A673 (cell line): ENCODE measurements at regions not wholly inside any gene's neighbourhood (a gene's known extent, or its start where the extent isn't known, plus 50 kb on each side); places are given as distances from the start of the nearest gene placed in this dataset.

Source experiments
- BruUV-seq: library from RNA; stranded (reverse); fragments of 400-500 nt; replicated peaks from 2 replicates; lab custom pipeline; 2021; lab: Mats Ljungman, UMichigan
- CTCF ChIA-PET: fragments of 300-600 bp; sonication (Branson Sonifier 250); formaldehyde crosslinking; loops from one replicate; lab custom pipeline; 2022; ENCODE audit warnings: antibody characterized with exemption; lab: Charles Lee
- POLR2A ChIA-PET: fragments of 300-600 bp; sonication (Branson Sonifier 250); formaldehyde crosslinking; loops from one replicate; lab custom pipeline; 2022; ENCODE audit warnings: antibody characterized with exemption; ENCODE audit not compliant: low non-redundant PET; lab: Charles Lee
- DNase-seq: peaks from one replicate; pipeline ENCODE4 v3.0.0-alpha.2; 2015; ENCODE audit warnings: low spot score
- H3K27ac ChIP-seq: fragments of 200-600 bp; sonication (generic); 2 replicates; pipeline ENCODE4 v1.5.1; 2016; ENCODE audit warnings: mixed run types, low read depth, mild to moderate bottlenecking, mixed read lengths, antibody characterized with exemption, low read length; ENCODE audit not compliant: poor library complexity, severe bottlenecking
- H3K27me3 ChIP-seq: fragments of 200-600 bp; sonication (generic); replicated peaks from 2 replicates; pipeline ENCODE4 v1.6.1; 2017; ENCODE audit warnings: mixed run types, low read depth, mild to moderate bottlenecking, mixed read lengths, antibody characterized with exemption, low read length; ENCODE audit not compliant: insufficient read depth, poor library complexity
- H3K36me3 ChIP-seq: fragments of 200-600 bp; sonication (generic); 2 replicates; pipeline ENCODE4 v1.6.1; 2016; ENCODE audit warnings: mixed run types, mild to moderate bottlenecking, mixed read lengths, antibody characterized with exemption, low read length; ENCODE audit not compliant: insufficient read depth, poor library complexity, severe bottlenecking
- H3K4me1 ChIP-seq: fragments of 200-600 bp; sonication (generic); 2 replicates; pipeline ENCODE4 v1.6.1; 2017; ENCODE audit warnings: mixed run types, mild to moderate bottlenecking, mixed read lengths, antibody characterized with exemption, low read length; ENCODE audit not compliant: insufficient read depth, poor library complexity, severe bottlenecking
- H3K4me3 ChIP-seq: fragments of 200-600 bp; sonication (generic); 2 replicates; pipeline ENCODE4 v1.5.1; 2016; ENCODE audit warnings: low read depth, mixed run types, mild to moderate bottlenecking, mixed read lengths, low read length; ENCODE audit not compliant: poor library complexity, severe bottlenecking
- H3K9me3 ChIP-seq: fragments of 200-600 bp; sonication (generic); 2 replicates; pipeline ENCODE4 v1.6.1; 2016; ENCODE audit warnings: mixed run types, low read depth, mild to moderate bottlenecking, mixed read lengths, antibody characterized with exemption, low read length; ENCODE audit not compliant: poor library complexity, severe bottlenecking
- EZH2 ChIP-seq: fragments of 200-600 bp; sonication (generic); IDR thresholded peaks from 2 replicates; pipeline ENCODE4 v1.6.1; 2017; ENCODE audit warnings: borderline replicate concordance, low read depth, mild to moderate bottlenecking, mixed read lengths, antibody characterized with exemption, low read length; ENCODE audit not compliant: poor library complexity, severe bottlenecking
- intact Hi-C: fragments of 100-400 bp; cut with micrococcal nuclease; formaldehyde crosslinking; loops from one replicate; pipeline ENCODE4 v1.10.0; 2022; ENCODE audit not compliant: unreplicated experiment
- TF ChIP-seq, protein P1 (sequence below): fragments of 300-800, 200-600 bp; sonication (generic); conservative IDR thresholded peaks from 2 replicates; pipeline ENCODE4 v1.5.1; 2017; ENCODE audit warnings: low read depth, mild to moderate bottlenecking, antibody characterized with exemption, low read length, moderate library complexity, mixed read lengths

DNA sequence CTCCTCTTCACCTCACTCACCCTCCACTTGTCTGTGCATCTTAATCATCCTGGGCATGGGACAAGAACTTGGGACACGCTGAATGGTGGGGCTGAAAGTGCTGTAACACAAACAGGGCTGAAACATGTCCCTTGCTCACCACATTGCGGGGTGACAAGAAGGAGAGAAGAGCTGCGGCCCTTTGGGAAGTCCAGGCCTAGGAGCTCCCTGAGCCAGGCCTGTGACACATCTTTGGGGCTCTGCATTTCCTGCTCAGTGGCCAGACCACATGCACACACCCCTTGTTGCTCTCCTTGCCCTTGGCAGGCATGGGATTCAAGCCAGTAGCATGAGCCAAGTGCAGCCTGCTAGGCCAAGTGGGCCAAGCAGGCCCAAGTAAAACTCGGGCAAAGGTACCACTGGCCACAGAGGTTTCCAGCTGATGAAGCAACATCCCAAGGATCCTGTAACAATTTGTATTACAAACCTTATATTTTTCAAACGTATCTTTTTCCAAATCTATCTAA, 1384.3 kb upstream of the PCDH20 start:
- no peak for TF ChIP-seq EZH2
- TF ChIP-seq, protein P1, sequence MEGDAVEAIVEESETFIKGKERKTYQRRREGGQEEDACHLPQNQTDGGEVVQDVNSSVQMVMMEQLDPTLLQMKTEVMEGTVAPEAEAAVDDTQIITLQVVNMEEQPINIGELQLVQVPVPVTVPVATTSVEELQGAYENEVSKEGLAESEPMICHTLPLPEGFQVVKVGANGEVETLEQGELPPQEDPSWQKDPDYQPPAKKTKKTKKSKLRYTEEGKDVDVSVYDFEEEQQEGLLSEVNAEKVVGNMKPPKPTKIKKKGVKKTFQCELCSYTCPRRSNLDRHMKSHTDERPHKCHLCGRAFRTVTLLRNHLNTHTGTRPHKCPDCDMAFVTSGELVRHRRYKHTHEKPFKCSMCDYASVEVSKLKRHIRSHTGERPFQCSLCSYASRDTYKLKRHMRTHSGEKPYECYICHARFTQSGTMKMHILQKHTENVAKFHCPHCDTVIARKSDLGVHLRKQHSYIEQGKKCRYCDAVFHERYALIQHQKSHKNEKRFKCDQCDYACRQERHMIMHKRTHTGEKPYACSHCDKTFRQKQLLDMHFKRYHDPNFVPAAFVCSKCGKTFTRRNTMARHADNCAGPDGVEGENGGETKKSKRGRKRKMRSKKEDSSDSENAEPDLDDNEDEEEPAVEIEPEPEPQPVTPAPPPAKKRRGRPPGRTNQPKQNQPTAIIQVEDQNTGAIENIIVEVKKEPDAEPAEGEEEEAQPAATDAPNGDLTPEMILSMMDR = no peak
- Histone ChIP-seq H3K27ac (no peak overlapping the region), H3K4me3 (no peak overlapping the region), H3K4me1 (no peaks in the 10 kb centered on the region), H3K9me3 (no peaks in the 10 kb centered on the region), H3K36me3 (no peaks in the 10 kb centered on the region), H3K27me3 (no peaks in the 10 kb centered on the region)
- no TSS peak for BruUV-seq
- DNase-seq = no peak
- ChIA-PET CTCF (no interaction called here), POLR2A (no interaction called here)
- intact Hi-C loops = no loop called here

DNA sequence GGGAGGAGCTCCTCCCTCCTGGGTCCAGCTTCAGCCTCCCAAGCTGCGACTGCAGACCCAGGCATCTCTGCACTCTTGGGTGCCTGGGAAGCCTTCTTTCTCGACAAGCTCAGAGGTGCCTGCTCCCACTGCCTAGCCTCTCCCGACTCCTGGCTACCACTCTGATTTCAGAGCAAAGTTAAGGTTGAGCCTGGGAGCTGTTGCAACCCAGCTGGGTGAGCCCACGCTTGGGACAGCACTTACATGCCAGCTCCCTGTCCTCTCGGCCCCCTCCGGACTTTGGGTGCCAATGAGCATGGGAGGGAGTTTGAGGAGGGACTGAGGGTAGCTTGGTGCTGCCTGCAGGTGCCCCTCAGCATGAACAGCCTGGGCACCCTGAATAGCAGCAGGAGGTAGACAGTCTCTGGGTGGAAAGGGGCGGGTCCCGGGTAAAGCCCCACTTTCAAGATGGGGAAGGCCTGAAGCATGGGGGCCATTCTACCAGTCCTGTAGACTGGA, 1383.4 kb upstream of the PCDH20 start:
- no TSS peak for BruUV-seq
- H3K9me3 ChIP-seq = no peaks in the 10 kb centered on the region
- ChIA-PET CTCF (no interaction called here), POLR2A (no interaction called here)
- H3K4me1 ChIP-seq = no peaks in the 10 kb centered on the region
- no peak for TF ChIP-seq EZH2
- TF ChIP-seq, protein P1 = no peak
- H3K27ac ChIP-seq = no peak overlapping the region
- H3K4me3 ChIP-seq = no peak overlapping the region
- no peaks in the 10 kb centered on the region for H3K27me3 ChIP-seq
- no peaks in the 10 kb centered on the region for H3K36me3 ChIP-seq
- intact Hi-C loops = no loop called here
- no peak for DNase-seq

DNA sequence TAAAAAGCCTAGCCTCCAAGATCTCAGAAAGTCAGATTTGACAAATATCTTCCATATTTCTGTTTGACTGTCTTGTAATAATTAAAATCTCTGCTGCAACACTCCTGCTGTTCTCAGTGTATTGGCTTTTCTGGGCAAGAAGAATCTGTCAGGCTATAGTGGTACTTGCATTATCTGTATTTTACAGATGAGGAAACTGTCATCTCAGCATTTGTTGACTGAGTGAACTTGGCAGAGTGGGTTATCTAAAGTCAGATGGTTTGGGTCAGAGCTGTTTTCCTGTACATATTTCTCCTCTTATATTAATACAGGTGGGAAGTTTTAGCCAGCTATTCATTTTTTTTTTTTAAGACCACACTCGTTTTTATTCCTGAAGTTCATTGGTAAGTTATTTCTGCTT, 1378.2 kb upstream of the PCDH20 start:
- no peak for TF ChIP-seq EZH2
- TF ChIP-seq, protein P1 = no peak
- ChIA-PET POLR2A (no interaction called here), CTCF (no interaction called here)
- intact Hi-C loops = no loop called here
- BruUV-seq = no TSS peak
- Histone ChIP-seq H3K27me3 (no peaks in the 10 kb centered on the region), H3K4me1 (no peaks in the 10 kb centered on the region), H3K4me3 (no peak overlapping the region), H3K9me3 (no peaks in the 10 kb centered on the region), H3K27ac (no peak overlapping the region), H3K36me3 (no peaks in the 10 kb centered on the region)
- no peak for DNase-seq
